SK-N-MC (cell line): ENCODE measurements at regions not wholly inside any gene's neighbourhood (a gene's known extent, or its start where the extent isn't known, plus 50 kb on each side); places are given as distances from the start of the nearest gene placed in this dataset.

Experiments used
- EZH2 ChIP-seq: fragments of 200-600 bp; sonication (generic); IDR thresholded peaks from one replicate; pipeline ENCODE4 v1.6.1; 2017; ENCODE audit warnings: antibody characterized with exemption
- FOXP2 ChIP-seq: optimal IDR thresholded peaks from 2 replicates; pipeline ENCODE3; 2011; ENCODE audit warnings: mild to moderate bottlenecking, moderate library complexity; ENCODE audit not compliant: insufficient read depth; ENCODE audit errors: extremely low read length, control extremely low read depth
- POLR2AphosphoS5 ChIP-seq: IDR thresholded peaks from 2 replicates; pipeline ENCODE4 v1.6.1; 2012; ENCODE audit warnings: mild to moderate bottlenecking, low read depth, low read length, borderline replicate concordance

GRCh38 chr6:154614101-154614500 lies 103.6 kb upstream of the CNKSR3 start:
- TF ChIP-seq POLR2AphosphoS5 = no peak
- TF ChIP-seq EZH2 = no peak
- TF ChIP-seq FOXP2 = no peak
